ENCODE measurements at regions not wholly inside any gene's neighbourhood (a gene's known extent, or its start where the extent isn't known, plus 50 kb on each side); places are given as distances from the start of the nearest gene placed in this dataset.
"Not testable (repeated sequence)": the region's sequence is repeated elsewhere in the genome, so short reads cannot be mapped to it uniquely, and the experiment has no call there.

GRCh38 chr4:117900832-117901231 is 133.5 kb upstream of the NDST3 start:
- Histone ChIP-seq H3K4me3 (no peak overlapping the region), H3K36me3 (no peaks in the 10 kb centered on the region), H3K4me1 (no peaks in the 10 kb centered on the region), H3K27me3 (no peaks in the 10 kb centered on the region), H3K9me3 (no peaks in the 10 kb centered on the region), H3K27ac (no peak overlapping the region)
- DNase-seq (no peak), ATAC-seq (no peak)
- in situ Hi-C loops (cut with MboI; ENCODE audit: low sequenced_read_pairs in 4 of 4): no loop called here
- TF ChIP-seq POLR2A (IDR thresholded peaks at IDR 0.05) (no peak), CTCF (IDR thresholded peaks at IDR 0.05 in 4 of 5, conservative IDR thresholded peaks at IDR 0.05 in 1 of 5) (no peak)
- intact Hi-C loops (cut with DNase I; ENCODE audit: low total_unique reads): no loop called here

GRCh38 chr4:117907646-117908045 is 126.6 kb upstream of the NDST3 start:
- H3K36me3 ChIP-seq: no peaks in the 10 kb centered on the region
- no peak for ATAC-seq
- no peak overlapping the region for H3K27ac ChIP-seq
- no peak for TF ChIP-seq POLR2A (IDR thresholded peaks at IDR 0.05)
- TF ChIP-seq CTCF (IDR thresholded peaks at IDR 0.05 in 4 of 5, conservative IDR thresholded peaks at IDR 0.05 in 1 of 5): no peak
- no peak overlapping the region for H3K4me3 ChIP-seq
- DNase-seq: no peak
- H3K4me1 ChIP-seq: no peaks in the 10 kb centered on the region
- in situ Hi-C loops (cut with MboI; ENCODE audit: low sequenced_read_pairs in 4 of 4): no loop called here
- no peaks in the 10 kb centered on the region for H3K27me3 ChIP-seq
- intact Hi-C loops (cut with DNase I; ENCODE audit: low total_unique reads): no loop called here
- H3K9me3 ChIP-seq: no peaks in the 10 kb centered on the region

- Histone ChIP-seq H3K36me3 (no peaks in the 10 kb centered on the region), H3K9me3 (no peaks in the 10 kb centered on the region), H3K27ac (no peak overlapping the region), H3K4me3 (no peak overlapping the region), H3K4me1 (no peaks in the 10 kb centered on the region), H3K27me3 (no peaks in the 10 kb centered on the region)
- intact Hi-C loops (cut with DNase I; ENCODE audit: low total_unique reads) (no loop called here), in situ Hi-C loops (cut with MboI; ENCODE audit: low sequenced_read_pairs in 4 of 4) (no loop called here)
- no peak for DNase-seq
- TF ChIP-seq CTCF (IDR thresholded peaks at IDR 0.05 in 4 of 5, conservative IDR thresholded peaks at IDR 0.05 in 1 of 5) (no peak), POLR2A (IDR thresholded peaks at IDR 0.05) (no peak)
- no peak for ATAC-seq
These were observed 125.7 kb upstream of the NDST3 start for GRCh38 chr4:117908306-117909207.

GRCh38 chr4:117916728-117917127 is 117.6 kb upstream of the NDST3 start:
- Histone ChIP-seq H3K27me3 (no peaks in the 10 kb centered on the region), H3K4me3 (no peak overlapping the region), H3K9me3 (no peaks in the 10 kb centered on the region), H3K36me3 (no peaks in the 10 kb centered on the region), H3K27ac (no peak overlapping the region), H3K4me1 (no peaks in the 10 kb centered on the region)
- in situ Hi-C loops (cut with MboI; ENCODE audit: low sequenced_read_pairs in 4 of 4): no loop called here
- DNase-seq: no peak
- TF ChIP-seq CTCF (IDR thresholded peaks at IDR 0.05 in 4 of 5, conservative IDR thresholded peaks at IDR 0.05 in 1 of 5) (no peak), POLR2A (IDR thresholded peaks at IDR 0.05) (no peak)
- no peak for ATAC-seq
- intact Hi-C loops (cut with DNase I; ENCODE audit: low total_unique reads): no loop called here

- H3K27ac ChIP-seq; H3K9me3 ChIP-seq; ATAC-seq; H3K4me1 ChIP-seq; DNase-seq; in situ Hi-C loops (cut with MboI; ENCODE audit: low sequenced_read_pairs in 4 of 4); H3K4me3 ChIP-seq; H3K36me3 ChIP-seq; intact Hi-C loops (cut with DNase I; ENCODE audit: low total_unique reads); H3K27me3 ChIP-seq: not testable (repeated sequence)
These were observed 112.0 kb upstream of the NDST3 start for GRCh38 chr4:117922311-117922710.

GRCh38 chr4:117927823-117928222 is 106.5 kb upstream of the NDST3 start:
- DNase-seq; H3K4me1 ChIP-seq; H3K27me3 ChIP-seq; H3K27ac ChIP-seq; H3K9me3 ChIP-seq; H3K36me3 ChIP-seq; in situ Hi-C loops (cut with MboI; ENCODE audit: low sequenced_read_pairs in 4 of 4); ATAC-seq; H3K4me3 ChIP-seq; intact Hi-C loops (cut with DNase I; ENCODE audit: low total_unique reads): not testable (repeated sequence)

Measured in gastrocnemius medialis (tissue), 4 donors.